ENCODE measurements at regions not wholly inside any gene's neighbourhood (a gene's known extent, or its start where the extent isn't known, plus 50 kb on each side); places are given as distances from the start of the nearest gene placed in this dataset.
A peak's percentile ranks its signal among the peaks of the same experiment; 100 is the strongest.
"Not testable (repeated sequence)": the region's sequence is repeated elsewhere in the genome, so short reads cannot be mapped to it uniquely, and the experiment has no call there.

DNA sequence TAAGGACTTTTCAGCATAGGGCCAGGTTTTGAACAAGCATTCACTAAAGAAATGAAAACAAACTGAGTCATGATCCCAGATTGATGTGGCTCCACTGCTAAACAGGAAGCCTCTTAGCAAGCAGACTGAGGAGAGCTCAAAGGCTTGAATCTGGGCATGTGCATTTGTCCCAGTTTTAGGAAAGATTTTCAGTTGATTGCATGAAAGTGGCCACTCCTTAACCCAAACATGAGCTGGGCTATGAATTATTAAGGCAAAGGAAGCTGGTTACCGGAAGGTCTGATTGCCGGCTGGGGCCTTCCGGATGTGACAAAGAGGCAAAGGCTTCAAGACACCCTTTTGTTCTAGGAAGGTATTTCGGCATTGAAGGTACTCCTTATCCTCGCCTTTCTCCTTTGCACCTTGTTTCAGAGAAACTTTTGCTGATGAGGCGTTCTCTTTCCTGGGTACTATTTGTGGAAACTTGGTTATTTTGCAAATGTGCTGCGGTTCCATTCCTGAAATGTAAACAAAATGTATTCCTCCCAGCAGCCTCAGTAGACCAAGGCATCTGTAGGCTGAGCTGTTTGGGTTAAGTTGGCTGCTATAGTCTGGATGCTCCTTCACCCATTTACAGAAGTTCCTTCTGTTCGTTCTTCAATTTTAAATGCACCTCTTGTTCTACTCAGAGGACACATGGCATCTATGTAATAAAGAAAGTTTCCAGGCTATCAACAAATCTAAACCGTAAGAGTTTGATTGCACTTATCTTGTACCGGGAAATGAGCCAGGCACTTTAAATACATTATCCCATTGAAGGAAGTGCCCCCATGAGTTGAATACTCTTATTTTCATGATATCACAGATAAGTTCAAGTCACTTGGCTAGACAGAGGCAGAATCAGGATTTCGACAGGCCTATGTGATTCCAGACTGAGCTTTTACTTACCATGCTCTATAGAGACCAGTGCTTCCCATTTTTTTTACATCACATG is 115.6 kb upstream of the METAP2 start:
- H3K9me3 Mint-ChIP-seq, result no peaks in the 10 kb centered on the region

DNA sequence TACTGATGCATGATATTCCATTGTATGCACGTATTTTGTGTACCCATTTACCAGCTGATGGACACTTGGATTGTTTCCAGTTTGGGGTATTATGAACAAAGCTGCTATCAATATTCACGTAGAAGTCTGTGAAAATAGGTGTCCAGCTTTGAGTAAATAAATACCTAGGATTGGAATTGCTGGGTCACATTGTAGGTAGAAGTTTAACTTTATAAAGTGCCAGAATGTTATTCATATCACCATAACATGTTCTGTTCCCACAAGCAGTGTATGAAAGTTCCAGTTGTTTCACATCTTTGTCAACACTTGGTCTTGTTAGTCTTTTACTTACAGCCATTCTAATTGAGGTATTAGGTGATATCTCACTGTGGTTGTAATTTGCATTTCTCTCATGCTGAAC is 108.0 kb upstream of the METAP2 start:
- Mint-ChIP-seq H3K36me3 (no peaks in the 10 kb centered on the region), H3K4me1 (peaks cover 5 to 8% (median 7%) of the 10 kb centered on the region in 3 donors), H3K27ac (no peak overlapping the region)

More for the DNA sequence above, 115.6 kb upstream of the METAP2 start:
- Mint-ChIP-seq H3K27ac (no peak overlapping the region), H3K27me3 (peaks cover 2% of the 10 kb centered on the region), H3K4me3 (peak overlapping the region in 1 of 4 donors; percentile 3), H3K36me3 (no peaks in the 10 kb centered on the region), H3K4me1 (peaks cover 5 to 8% (median 7%) of the 10 kb centered on the region in 3 donors)

DNA sequence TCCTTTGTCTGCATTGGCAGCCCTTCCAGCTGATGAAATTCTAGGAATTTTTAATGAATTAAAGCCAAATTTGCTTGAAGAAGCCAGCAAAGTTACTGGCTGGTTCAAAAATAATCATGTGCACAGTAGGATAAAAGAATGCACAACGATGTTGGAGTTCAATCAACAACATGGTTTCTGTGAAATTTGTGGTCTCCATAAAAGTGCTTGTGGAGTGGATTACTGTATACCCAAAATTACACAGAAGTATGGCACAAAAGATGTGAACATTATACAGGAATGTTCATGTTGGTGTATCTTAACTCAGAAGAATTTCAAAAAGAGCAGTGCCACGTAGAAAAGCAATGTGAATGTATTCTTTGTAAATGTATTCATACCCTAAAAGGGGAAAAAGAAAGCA is 105.0 kb upstream of the METAP2 start:
- H3K27me3 Mint-ChIP-seq, result no peaks in the 10 kb centered on the region
- H3K4me3 Mint-ChIP-seq, result no peak overlapping the region
- H3K9me3 Mint-ChIP-seq, result no peaks in the 10 kb centered on the region
- no peak overlapping the region for H3K27ac Mint-ChIP-seq
- no peaks in the 10 kb centered on the region for H3K36me3 Mint-ChIP-seq
- H3K4me1 Mint-ChIP-seq, result no peaks in the 10 kb centered on the region

More for the DNA sequence above, 108.0 kb upstream of the METAP2 start:
- Mint-ChIP-seq H3K4me3 (no peak overlapping the region), H3K27me3 (no peaks in the 10 kb centered on the region), H3K9me3 (no peaks in the 10 kb centered on the region)

DNA sequence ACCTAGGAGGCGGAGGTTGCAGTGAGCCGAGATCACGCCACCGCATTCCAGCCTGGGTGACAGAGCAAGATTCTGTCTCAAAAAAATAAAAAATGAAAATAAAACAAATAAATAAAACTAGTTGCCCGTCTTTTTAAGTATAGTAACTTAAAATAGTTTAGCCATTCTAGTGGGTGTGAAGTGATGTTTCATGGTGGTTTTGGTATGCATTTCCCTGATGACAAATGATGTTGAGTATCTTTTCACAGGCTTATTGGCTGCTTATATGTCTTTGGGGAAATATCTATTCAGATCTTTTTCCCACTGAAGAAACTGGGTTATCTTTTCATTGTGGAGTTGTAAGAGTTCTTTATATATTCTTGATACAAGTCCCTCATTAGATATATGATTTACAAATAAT is 102.4 kb upstream of the METAP2 start:
- Mint-ChIP-seq H3K27me3 (no peaks in the 10 kb centered on the region), H3K4me1 (no peaks in the 10 kb centered on the region), H3K4me3 (no peak overlapping the region), H3K9me3 (no peaks in the 10 kb centered on the region), H3K36me3 (no peaks in the 10 kb centered on the region), H3K27ac (no peak overlapping the region)

DNA sequence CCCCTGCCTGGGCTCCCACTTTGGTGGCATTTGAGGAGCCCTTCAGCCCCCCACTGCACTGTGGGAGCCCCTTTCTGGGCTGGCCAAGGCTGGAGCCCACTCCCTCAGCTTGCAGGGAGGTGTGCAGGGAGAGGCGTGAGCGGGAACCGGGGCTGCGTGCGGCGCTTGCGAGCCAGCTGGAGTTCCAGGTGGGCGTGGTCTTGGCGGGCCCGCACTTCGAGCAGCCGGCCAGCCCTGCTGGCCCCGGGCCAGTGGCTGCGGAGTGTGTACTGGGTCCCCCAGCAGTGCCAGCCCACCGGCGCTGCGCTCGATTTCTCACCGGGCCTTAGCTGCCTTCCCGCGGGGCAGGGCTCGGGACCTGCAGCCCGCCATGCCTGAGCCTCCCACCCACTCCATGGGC is 94.5 kb upstream of the METAP2 start:
- H3K4me3 Mint-ChIP-seq, H3K27me3 Mint-ChIP-seq, H3K9me3 Mint-ChIP-seq, H3K27ac Mint-ChIP-seq, H3K4me1 Mint-ChIP-seq, H3K36me3 Mint-ChIP-seq: not testable (repeated sequence)

DNA sequence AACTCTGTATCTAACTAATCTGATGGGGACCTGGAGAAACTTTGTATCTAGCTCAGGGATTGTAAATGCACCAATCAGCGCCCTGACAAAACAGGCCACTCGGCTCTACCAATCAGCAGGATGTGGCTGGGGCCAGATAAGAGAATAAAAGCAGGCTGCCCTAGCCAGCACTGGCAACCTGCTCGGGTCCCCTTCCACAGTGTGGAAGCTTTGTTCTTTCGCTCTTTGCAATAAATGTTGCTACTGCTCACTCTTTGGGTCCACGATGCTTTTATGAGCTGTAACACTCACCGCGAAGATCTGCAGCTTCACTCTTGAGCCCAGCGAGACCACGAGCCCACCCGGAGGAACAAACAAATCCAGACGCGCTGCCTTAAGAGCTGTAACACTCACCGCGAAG is 93.6 kb upstream of the METAP2 start:
- not testable (repeated sequence) for H3K4me3 Mint-ChIP-seq

DNA sequence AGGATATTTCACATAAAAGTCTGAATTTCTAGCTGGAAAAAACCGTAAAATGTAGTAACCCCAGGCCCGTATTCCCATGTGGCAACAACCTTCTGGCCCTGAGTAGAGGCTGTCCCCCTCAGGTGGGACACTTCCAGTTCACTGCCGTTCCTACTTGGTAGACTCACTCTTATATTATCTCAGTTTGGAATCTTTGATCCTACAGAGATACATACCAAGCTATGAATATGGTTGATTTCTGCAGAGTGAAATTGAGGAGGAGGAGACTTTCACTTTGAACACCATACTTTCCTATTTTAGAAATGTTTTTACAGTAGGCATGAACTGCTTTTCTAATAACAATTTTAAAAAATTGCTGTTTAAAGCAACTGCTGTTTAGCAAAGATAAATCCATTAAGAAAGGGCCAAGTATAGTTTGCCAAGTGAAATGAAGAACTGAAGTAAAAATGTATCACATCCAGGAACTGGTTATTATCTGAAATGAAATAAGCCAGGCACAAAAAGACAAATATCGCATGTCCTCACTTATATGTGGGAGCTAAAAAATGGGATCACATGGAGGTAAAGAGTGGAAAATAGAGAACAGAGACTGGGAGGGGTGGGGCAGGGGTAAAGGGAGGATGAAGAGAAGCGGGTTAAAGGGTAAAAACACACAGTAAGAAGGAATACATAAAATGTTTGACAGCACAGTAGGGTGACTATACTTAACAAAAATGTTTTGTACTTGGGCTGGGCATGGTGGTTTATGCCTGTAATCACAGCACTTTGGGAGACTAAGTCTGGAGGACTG is 92.8 kb upstream of the METAP2 start:
- Mint-ChIP-seq H3K27me3 (peaks cover 2% of the 10 kb centered on the region), H3K4me3 (no peak overlapping the region), H3K4me1 (no peaks in the 10 kb centered on the region), H3K36me3 (no peaks in the 10 kb centered on the region), H3K9me3 (no peaks in the 10 kb centered on the region), H3K27ac (no peak overlapping the region)

More for the DNA sequence above, 93.6 kb upstream of the METAP2 start:
- H3K4me1 Mint-ChIP-seq, H3K9me3 Mint-ChIP-seq, H3K27me3 Mint-ChIP-seq, H3K27ac Mint-ChIP-seq, H3K36me3 Mint-ChIP-seq: not testable (repeated sequence)

DNA sequence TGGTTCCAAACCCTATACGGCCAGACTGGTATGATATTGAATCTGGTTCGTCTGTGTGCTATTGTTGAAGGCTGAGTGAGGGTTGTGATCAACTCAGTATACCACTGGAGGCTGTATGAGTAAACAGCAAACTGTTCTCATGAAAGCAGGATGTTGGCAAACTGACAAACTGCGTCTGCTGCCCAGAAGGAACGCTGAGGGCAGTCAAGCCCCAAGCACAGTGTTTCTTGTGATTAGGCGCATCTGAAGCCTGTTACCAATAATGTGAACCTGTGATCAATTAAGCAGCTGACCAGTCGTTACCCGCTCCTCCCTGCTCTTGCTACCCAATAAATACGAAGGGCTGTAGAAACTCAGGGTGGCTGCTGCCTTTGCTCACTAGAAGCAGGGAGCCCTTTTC is 90.0 kb upstream of the METAP2 start:
- H3K27me3 Mint-ChIP-seq, H3K4me3 Mint-ChIP-seq, H3K27ac Mint-ChIP-seq, H3K36me3 Mint-ChIP-seq, H3K4me1 Mint-ChIP-seq, H3K9me3 Mint-ChIP-seq: not testable (repeated sequence)

DNA sequence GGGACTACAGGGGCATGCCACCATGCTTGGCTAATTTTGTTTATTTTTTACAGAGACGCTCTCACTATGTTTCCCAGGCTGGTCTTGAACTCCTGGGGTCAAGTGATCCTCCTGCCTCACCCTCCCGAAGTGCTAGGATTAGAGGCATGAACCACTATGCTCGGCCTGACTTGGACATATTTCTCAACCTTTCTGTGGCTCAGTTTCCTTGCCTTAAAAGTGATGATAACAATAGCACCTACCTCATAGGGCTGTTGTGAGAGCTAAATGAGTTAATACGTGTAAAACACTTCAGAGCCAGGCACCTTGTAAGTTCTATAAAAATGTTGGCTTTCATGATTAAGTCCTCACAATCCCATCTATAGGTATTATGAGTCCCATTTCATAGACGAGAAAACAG is 89.2 kb upstream of the METAP2 start:
- no peak overlapping the region for H3K27ac Mint-ChIP-seq
- no peaks in the 10 kb centered on the region for H3K36me3 Mint-ChIP-seq
- H3K4me3 Mint-ChIP-seq, result no peak overlapping the region
- H3K27me3 Mint-ChIP-seq, result peaks cover 2% of the 10 kb centered on the region
- peaks cover 0 to 7% (median under 1%) of the 10 kb centered on the region in 3 donors for H3K4me1 Mint-ChIP-seq
- H3K9me3 Mint-ChIP-seq, result no peaks in the 10 kb centered on the region

DNA sequence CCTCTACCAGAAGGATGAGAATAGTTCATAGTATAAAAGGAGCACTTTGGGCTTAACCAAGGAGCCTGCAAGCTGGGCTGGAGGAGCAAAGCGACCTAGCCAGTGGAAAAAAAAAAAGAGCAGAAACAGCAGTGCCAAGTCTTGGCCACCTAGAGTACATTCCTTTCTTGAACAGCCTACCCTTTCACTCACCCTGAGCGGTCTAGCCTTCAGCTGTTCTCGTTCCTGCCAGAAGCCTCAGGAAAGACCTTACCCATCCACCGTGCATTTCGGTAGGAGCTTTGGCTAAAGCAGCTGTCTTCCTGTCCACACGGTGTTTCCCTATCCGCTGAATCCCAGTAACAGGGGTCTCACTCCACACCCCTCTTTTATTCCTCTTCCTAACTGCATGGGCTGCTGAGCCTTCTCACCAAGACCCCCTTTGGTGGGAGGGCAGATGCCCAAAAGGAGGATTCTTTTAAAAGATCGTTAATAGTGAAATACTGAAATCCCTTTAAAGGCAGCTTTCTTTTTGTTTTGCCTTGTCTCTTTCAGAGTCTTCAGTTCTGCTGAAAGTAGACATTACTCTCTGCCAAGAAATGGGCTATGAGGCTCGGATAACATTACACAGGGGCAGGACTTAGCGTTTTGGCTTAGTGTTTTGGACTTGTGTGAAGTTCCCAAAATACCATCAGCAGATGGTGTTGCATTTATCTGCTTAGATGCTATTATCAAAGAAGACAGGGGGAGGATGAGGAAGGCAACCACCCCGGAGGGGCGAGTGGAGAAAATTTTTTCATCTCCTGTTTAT is 88.5 kb upstream of the METAP2 start:
- H3K27ac Mint-ChIP-seq, result no peak overlapping the region
- H3K36me3 Mint-ChIP-seq, result no peaks in the 10 kb centered on the region

DNA sequence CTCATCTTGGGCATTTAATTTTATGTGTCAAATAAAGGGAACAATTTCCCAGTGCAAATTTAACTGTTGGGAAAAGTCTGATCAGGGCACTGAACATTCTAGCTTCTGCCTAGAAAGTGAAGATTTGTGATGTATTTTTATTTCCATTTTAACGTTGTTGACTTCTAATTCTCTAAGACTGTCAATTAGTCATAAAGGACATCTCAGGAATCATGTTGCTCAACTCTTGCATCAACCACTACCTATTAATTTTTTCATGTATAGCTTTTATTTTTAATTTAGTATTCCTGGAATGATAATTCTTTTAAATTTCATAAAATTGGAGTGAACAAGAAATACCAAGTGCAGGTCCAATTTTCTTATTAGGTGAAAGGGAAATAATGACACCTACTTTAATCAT is 87.9 kb upstream of the METAP2 start:
- Mint-ChIP-seq H3K27ac (no peak overlapping the region), H3K27me3 (peaks cover 2% of the 10 kb centered on the region), H3K9me3 (no peaks in the 10 kb centered on the region), H3K4me1 (peaks cover 10 to 18% (median 11%) of the 10 kb centered on the region in 3 donors), H3K4me3 (peak overlapping the region in 1 of 4 donors; percentile 47), H3K36me3 (no peaks in the 10 kb centered on the region)

More for the DNA sequence above, 88.5 kb upstream of the METAP2 start:
- peaks cover 6 to 13% (median 6%) of the 10 kb centered on the region in 3 donors for H3K4me1 Mint-ChIP-seq
- H3K9me3 Mint-ChIP-seq, result no peaks in the 10 kb centered on the region
- H3K27me3 Mint-ChIP-seq, result peaks cover 2% of the 10 kb centered on the region
- H3K4me3 Mint-ChIP-seq, result peak overlapping the region in 1 of 4 donors; percentile 47

DNA sequence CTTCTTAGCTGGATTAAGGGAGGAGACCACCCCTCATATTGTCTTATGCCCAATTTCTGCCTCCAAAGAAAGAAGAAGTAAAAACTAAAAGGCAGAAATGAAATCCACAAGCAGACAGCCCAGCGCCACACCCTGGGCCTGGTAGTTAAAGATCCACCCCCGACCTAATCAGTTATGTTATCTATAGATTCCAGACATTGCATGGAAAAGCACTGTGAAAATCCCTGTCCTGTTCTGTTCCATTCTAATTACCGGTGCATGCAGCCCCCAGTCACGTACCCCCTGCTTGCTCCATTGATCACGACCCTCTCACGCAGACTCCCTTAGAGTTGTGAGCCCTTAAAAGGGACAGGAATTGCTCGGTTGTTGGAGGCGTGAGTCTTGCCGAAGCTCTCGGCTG is 85.7 kb upstream of the METAP2 start:
- H3K9me3 Mint-ChIP-seq, H3K27ac Mint-ChIP-seq, H3K27me3 Mint-ChIP-seq, H3K36me3 Mint-ChIP-seq: not testable (repeated sequence)
- H3K4me1 Mint-ChIP-seq, result peaks cover 12 to 22% (median 16%) of the 10 kb centered on the region in 3 donors
- H3K4me3 Mint-ChIP-seq, result peak overlapping the region in 1 of 4 donors; percentile 63

DNA sequence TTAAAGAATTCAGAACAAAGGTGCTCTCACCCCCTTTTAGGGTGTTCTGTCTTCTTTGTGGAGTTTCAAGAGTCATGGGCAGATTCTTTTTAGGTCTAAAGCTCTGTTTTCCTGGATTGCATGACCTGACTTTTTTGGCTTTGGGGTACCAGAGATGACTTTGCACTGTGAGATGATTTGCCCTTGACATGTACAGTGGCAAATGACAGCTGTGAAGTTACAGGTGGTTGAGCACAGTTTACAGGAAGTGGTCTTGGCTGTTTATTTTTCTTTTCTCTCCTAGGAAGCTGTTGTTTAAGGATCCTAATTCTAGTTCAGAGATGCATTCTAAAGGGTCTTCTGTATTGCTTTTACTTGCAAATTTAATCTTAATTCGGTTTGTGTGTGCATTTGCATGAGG is 83.8 kb upstream of the METAP2 start:
- peaks cover 0 to 2% (median 1%) of the 10 kb centered on the region in 3 donors for H3K9me3 Mint-ChIP-seq
- H3K27me3 Mint-ChIP-seq, result peaks cover 2% of the 10 kb centered on the region
- peak overlapping the region; percentile 48 to 91 (median 78) for H3K4me3 Mint-ChIP-seq
- H3K4me1 Mint-ChIP-seq, result peaks cover 12 to 22% (median 16%) of the 10 kb centered on the region in 3 donors
- H3K27ac Mint-ChIP-seq, result peak overlapping the region in 1 of 3 donors; percentile 83
- H3K36me3 Mint-ChIP-seq, result no peaks in the 10 kb centered on the region

DNA sequence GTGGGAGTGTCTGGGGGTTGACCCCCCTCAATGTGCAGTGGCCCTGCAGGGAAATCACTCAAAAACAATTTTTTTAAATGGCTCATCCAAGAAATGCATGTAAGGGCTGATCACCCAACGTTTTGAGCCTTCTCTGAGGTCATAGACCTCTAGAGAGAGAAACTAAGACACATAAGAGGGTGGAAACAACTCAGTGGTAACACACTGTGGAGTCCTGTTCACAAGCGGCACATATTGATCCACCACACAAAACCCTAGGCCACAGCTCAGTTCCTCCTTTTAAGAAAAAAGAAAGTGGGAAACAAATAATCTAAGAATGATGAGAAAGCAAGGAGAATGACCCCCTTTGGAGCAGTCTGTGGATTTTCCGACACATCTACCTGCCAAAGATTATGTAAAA is 83.0 kb upstream of the METAP2 start:
- Mint-ChIP-seq H3K9me3 (peaks cover 0 to 2% (median 1%) of the 10 kb centered on the region in 3 donors), H3K27me3 (no peaks in the 10 kb centered on the region), H3K27ac (peak overlapping the region in 1 of 3 donors; percentile 83), H3K4me1 (peaks cover 12 to 22% (median 16%) of the 10 kb centered on the region in 3 donors), H3K4me3 (peak overlapping the region; percentile 48 to 91 (median 80)), H3K36me3 (no peaks in the 10 kb centered on the region)
